ENCODE measurements at regions not wholly inside any gene's neighbourhood (a gene's known extent, or its start where the extent isn't known, plus 50 kb on each side); places are given as distances from the start of the nearest gene placed in this dataset.

- in situ Hi-C loops (cut with MboI) (no loop called here), intact Hi-C loops (cut with micrococcal nuclease; ENCODE audit: unreplicated experiment) (no loop called here)
- no TSS peak for BruUV-seq (replicated peaks)
- no peaks in the 10 kb centered on the region for H4K20me1 ChIP-seq (ENCODE audit: control insufficient read depth, insufficient read depth)
- DNase-seq (ENCODE audit: low read depth, low spot score): no peak
- H2AFZ ChIP-seq (ENCODE audit: control insufficient read depth, low read depth, low read length): no peak overlapping the region
- ChIA-PET SMC1A (ENCODE audit: uncharacterized antibody, unreplicated experiment) (no interaction called here), CTCF (no interaction called here), POLR2A (no interaction called here), RAD21 (ENCODE audit: unreplicated experiment) (no interaction called here)
- no peak overlapping the region for H3K4me2 ChIP-seq (ENCODE audit: control insufficient read depth, insufficient read depth)
- no peak for ATAC-seq
- H3K79me2 ChIP-seq (ENCODE audit: control insufficient read depth, insufficient read depth, low read length): no peaks in the 10 kb centered on the region
- no peak overlapping the region for H3K9ac ChIP-seq (ENCODE audit: control insufficient read depth, insufficient read depth, low read length)
- no peaks in the 10 kb centered on the region for H3K9me3 ChIP-seq (replicated peaks; ENCODE audit: control insufficient read depth, insufficient read depth, low read length)
- TF ChIP-seq SIN3A (IDR thresholded peaks at IDR 0.05; ENCODE audit: low read depth, low read length) (no peak), SMC3 (IDR thresholded peaks at IDR 0.05; ENCODE audit: borderline replicate concordance, low read length) (no peak), NR2C1 (IDR thresholded peaks at IDR 0.05) (no peak)
- TF ChIP-seq, protein P1, sequence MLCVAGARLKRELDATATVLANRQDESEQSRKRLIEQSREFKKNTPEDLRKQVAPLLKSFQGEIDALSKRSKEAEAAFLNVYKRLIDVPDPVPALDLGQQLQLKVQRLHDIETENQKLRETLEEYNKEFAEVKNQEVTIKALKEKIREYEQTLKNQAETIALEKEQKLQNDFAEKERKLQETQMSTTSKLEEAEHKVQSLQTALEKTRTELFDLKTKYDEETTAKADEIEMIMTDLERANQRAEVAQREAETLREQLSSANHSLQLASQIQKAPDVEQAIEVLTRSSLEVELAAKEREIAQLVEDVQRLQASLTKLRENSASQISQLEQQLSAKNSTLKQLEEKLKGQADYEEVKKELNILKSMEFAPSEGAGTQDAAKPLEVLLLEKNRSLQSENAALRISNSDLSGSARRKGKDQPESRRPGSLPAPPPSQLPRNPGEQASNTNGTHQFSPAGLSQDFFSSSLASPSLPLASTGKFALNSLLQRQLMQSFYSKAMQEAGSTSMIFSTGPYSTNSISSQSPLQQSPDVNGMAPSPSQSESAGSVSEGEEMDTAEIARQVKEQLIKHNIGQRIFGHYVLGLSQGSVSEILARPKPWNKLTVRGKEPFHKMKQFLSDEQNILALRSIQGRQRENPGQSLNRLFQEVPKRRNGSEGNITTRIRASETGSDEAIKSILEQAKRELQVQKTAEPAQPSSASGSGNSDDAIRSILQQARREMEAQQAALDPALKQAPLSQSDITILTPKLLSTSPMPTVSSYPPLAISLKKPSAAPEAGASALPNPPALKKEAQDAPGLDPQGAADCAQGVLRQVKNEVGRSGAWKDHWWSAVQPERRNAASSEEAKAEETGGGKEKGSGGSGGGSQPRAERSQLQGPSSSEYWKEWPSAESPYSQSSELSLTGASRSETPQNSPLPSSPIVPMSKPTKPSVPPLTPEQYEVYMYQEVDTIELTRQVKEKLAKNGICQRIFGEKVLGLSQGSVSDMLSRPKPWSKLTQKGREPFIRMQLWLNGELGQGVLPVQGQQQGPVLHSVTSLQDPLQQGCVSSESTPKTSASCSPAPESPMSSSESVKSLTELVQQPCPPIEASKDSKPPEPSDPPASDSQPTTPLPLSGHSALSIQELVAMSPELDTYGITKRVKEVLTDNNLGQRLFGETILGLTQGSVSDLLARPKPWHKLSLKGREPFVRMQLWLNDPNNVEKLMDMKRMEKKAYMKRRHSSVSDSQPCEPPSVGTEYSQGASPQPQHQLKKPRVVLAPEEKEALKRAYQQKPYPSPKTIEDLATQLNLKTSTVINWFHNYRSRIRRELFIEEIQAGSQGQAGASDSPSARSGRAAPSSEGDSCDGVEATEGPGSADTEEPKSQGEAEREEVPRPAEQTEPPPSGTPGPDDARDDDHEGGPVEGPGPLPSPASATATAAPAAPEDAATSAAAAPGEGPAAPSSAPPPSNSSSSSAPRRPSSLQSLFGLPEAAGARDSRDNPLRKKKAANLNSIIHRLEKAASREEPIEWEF (IDR thresholded peaks at IDR 0.05; ENCODE audit: insufficient replicate concordance, low read depth, low read length): no peak
- H3K27me3 ChIP-seq (replicated peaks in 1 of 2; ENCODE audit: control insufficient read depth in 2 of 2, insufficient read depth in 2 of 2, low read length in 1 of 2): peaks cover 0 to 2% of the 10 kb centered on the region in 2 experiments; a peak in 1 of 4 replicates
- 58% methylated on average over 4 of the region's 4 CpGs for WGBS (ENCODE audit: insufficient coverage, insufficient replicate concordance, low lambda C conversion rate, missing lambda C conversion rate)
- FAIRE-seq: no peak
- no peak overlapping the region for H3K27ac ChIP-seq (ENCODE audit: control insufficient read depth, insufficient read depth)
- no peaks in the 10 kb centered on the region for H3K36me3 ChIP-seq (ENCODE audit: control insufficient read depth in 2 of 2, insufficient read depth in 2 of 2, low read length in 1 of 2)
- H3K4me3 ChIP-seq: no peak overlapping the region
- H3K4me1 ChIP-seq (ENCODE audit: control insufficient read depth, insufficient read depth, low read length): peaks cover 4% of the 10 kb centered on the region; the same call in 1 of the 2 replicates
These were observed 95.5 kb upstream of the SERP2 start for GRCh38 chr13:44278166-44278565.

All from GM12878 (cell line).